Liver (tissue), 7 donors: ENCODE measurements at regions not wholly inside any gene's neighbourhood (a gene's known extent, or its start where the extent isn't known, plus 50 kb on each side); places are given as distances from the start of the nearest gene placed in this dataset.

Source experiments
- DNase-seq: peaks from one replicate; pipeline ENCODE4 v3.0.0-alpha.2; 2017; ENCODE audit warnings: low spot score
- H3K27ac ChIP-seq, 2 donors: one replicate each; pipeline ENCODE4 v1.7.0; 2013; ENCODE audit warnings: inconsistent platforms in 2 of 2, low read length in 2 of 2, control low read depth in 1 of 2, low read depth in 1 of 2, mild to moderate bottlenecking in 1 of 2
- H3K27me3 ChIP-seq, 4 donors: one replicate each; pipeline versions ENCODE4 v1.6.1 to v1.7.0; 2013; ENCODE audit warnings: low read length in 3 of 4, inconsistent platforms in 1 of 4, mild to moderate bottlenecking in 1 of 4, moderate library complexity in 1 of 4; ENCODE audit not compliant: control insufficient read depth in 4 of 4, insufficient read depth in 4 of 4
- H3K36me3 ChIP-seq, 4 donors: one replicate each; pipeline versions ENCODE4 v1.6.1 to v1.7.0; 2013; ENCODE audit warnings: low read length in 3 of 4, mild to moderate bottlenecking in 3 of 4, low read depth in 1 of 4, moderate library complexity in 1 of 4; ENCODE audit not compliant: control insufficient read depth in 4 of 4, insufficient read depth in 3 of 4
- H3K4me1 ChIP-seq, 4 donors: one replicate each; pipeline versions ENCODE4 v1.6.1 to v1.7.0; 2013; ENCODE audit warnings: low read length in 3 of 4, mild to moderate bottlenecking in 3 of 4, moderate library complexity in 1 of 4; ENCODE audit not compliant: control insufficient read depth in 4 of 4, insufficient read depth in 4 of 4
- H3K4me3 ChIP-seq, 3 donors: one replicate each; pipeline versions ENCODE4 v1.6.1 to v1.7.0; 2013; ENCODE audit warnings: low read length in 3 of 3, control low read depth in 1 of 3, low read depth in 1 of 3, mild to moderate bottlenecking in 1 of 3
- H3K9ac ChIP-seq, 2 donors: one replicate each; pipeline ENCODE4 v1.7.0; 2013; ENCODE audit warnings: low read length in 2 of 2, mild to moderate bottlenecking in 2 of 2, moderate library complexity in 2 of 2, control low read depth in 1 of 2, low read depth in 1 of 2
- H3K9me3 ChIP-seq, 4 donors: one replicate each; pipeline versions ENCODE4 v1.6.1 to v1.7.0; 2013; ENCODE audit warnings: low read length in 3 of 4; ENCODE audit not compliant: control insufficient read depth in 4 of 4
- ATF3 ChIP-seq: IDR thresholded peaks from 2 replicates; pipeline ENCODE4 v1.6.1; 2016; ENCODE audit warnings: antibody characterized with exemption
- FOXA1 ChIP-seq: IDR thresholded peaks from 2 replicates; pipeline ENCODE4 v1.6.1; 2016; ENCODE audit warnings: antibody characterized with exemption
- FOXA2 ChIP-seq: IDR thresholded peaks from 2 replicates; pipeline ENCODE4 v1.6.1; 2016; ENCODE audit warnings: antibody characterized with exemption
- GABPA ChIP-seq, 2 donors: IDR thresholded peaks in 1 of 2; conservative IDR thresholded peaks in 1 of 2; 2 replicates each; pipeline ENCODE4 v1.6.1; 2016; ENCODE audit warnings: antibody characterized with exemption in 2 of 2, mild to moderate bottlenecking in 1 of 2, moderate library complexity in 1 of 2
- HNF4A ChIP-seq, 2 donors: conservative IDR thresholded peaks; 2 replicates each; pipeline ENCODE4 v1.6.1; 2016; ENCODE audit warnings: antibody characterized with exemption in 2 of 2, mild to moderate bottlenecking in 2 of 2
- HNF4G ChIP-seq: IDR thresholded peaks from 2 replicates; pipeline ENCODE4 v1.6.1; 2016; ENCODE audit warnings: antibody characterized with exemption
- JUND ChIP-seq, 2 donors: IDR thresholded peaks; 2 replicates each; pipeline ENCODE4 v1.6.1; 2016; ENCODE audit warnings: antibody characterized with exemption in 2 of 2
- MAX ChIP-seq: IDR thresholded peaks from 2 replicates; pipeline ENCODE4 v1.6.1; 2016; ENCODE audit warnings: antibody characterized with exemption
- RAD21 ChIP-seq, 2 donors: IDR thresholded peaks; 2 replicates each; pipeline ENCODE4 v1.6.1; 2016; ENCODE audit warnings: antibody characterized with exemption in 2 of 2, mild to moderate bottlenecking in 2 of 2
- RXRA ChIP-seq, 2 donors: IDR thresholded peaks; 2 replicates each; pipeline ENCODE4 v1.6.1; 2017 to 2018; ENCODE audit warnings: antibody characterized with exemption in 2 of 2, mild to moderate bottlenecking in 1 of 2
- TAF1 ChIP-seq: conservative IDR thresholded peaks from 2 replicates; pipeline ENCODE4 v1.6.1; 2016; ENCODE audit warnings: antibody characterized with exemption, mild to moderate bottlenecking
- YY1 ChIP-seq: IDR thresholded peaks from 2 replicates; pipeline ENCODE4 v1.6.1; 2016; ENCODE audit warnings: antibody characterized with exemption, mild to moderate bottlenecking
- WGBS: extraction: QIAGEN DNeasy Blood & Tissue Kit; methylation state at CpG from one replicate; pipeline ENCODE4 v1.1.7; 2013; 5-methylcytosine and 5-hydroxymethylcytosine counted together
- TF ChIP-seq, protein P1 (sequence below): IDR thresholded peaks from 2 replicates; pipeline ENCODE4 v1.6.1; 2016; ENCODE audit warnings: antibody characterized with exemption
- TF ChIP-seq, protein P2 (sequence below): IDR thresholded peaks from 2 replicates; pipeline ENCODE4 v1.6.1; 2016; ENCODE audit warnings: antibody characterized with exemption, mild to moderate bottlenecking
- donor health status: healthy.
- donor health status: healthy.
- donor health status: healthy.
- donor health status: healthy.

- no peak overlapping the region for H3K27ac ChIP-seq
- no peak for DNase-seq
- no peak overlapping the region for H3K4me3 ChIP-seq
- H3K36me3 ChIP-seq = no peaks in the 10 kb centered on the region
- peaks cover 0 to 5% (median 0%) of the 10 kb centered on the region in 4 donors for H3K27me3 ChIP-seq
- no peak overlapping the region for H3K9ac ChIP-seq
- WGBS = 54% methylated on average over 6 of the region's 6 CpGs
- H3K4me1 ChIP-seq = no peaks in the 10 kb centered on the region
- no peak for TF ChIP-seq ATF3
- TF ChIP-seq TAF1 = no peak
- TF ChIP-seq YY1 = no peak
- TF ChIP-seq HNF4G = no peak
- TF ChIP-seq GABPA (IDR thresholded peaks at IDR 0.05 in 1 of 2, conservative IDR thresholded peaks at IDR 0.05 in 1 of 2) = no peak
- no peak for TF ChIP-seq RXRA (IDR thresholded peaks at IDR 0.05)
- no peak for TF ChIP-seq MAX
- H3K9me3 ChIP-seq = no peaks in the 10 kb centered on the region
Observed at GRCh38 chr14:94934276-94934810, 164.4 kb upstream of the GSC start.

GRCh38 chr14:94933486-94933885 lies 163.6 kb upstream of the GSC start:
- 77% methylated on average over 5 of the region's 5 CpGs for WGBS
- TF ChIP-seq YY1 (no peak), HNF4A (conservative IDR thresholded peaks at IDR 0.05) (no peak), RXRA (IDR thresholded peaks at IDR 0.05) (no peak), FOXA1 (no peak), HNF4G (no peak), FOXA2 (no peak), JUND (IDR thresholded peaks at IDR 0.05) (no peak), RAD21 (IDR thresholded peaks at IDR 0.05) (no peak), GABPA (IDR thresholded peaks at IDR 0.05 in 1 of 2, conservative IDR thresholded peaks at IDR 0.05 in 1 of 2) (no peak), TAF1 (no peak)
- TF ChIP-seq, protein P1, sequence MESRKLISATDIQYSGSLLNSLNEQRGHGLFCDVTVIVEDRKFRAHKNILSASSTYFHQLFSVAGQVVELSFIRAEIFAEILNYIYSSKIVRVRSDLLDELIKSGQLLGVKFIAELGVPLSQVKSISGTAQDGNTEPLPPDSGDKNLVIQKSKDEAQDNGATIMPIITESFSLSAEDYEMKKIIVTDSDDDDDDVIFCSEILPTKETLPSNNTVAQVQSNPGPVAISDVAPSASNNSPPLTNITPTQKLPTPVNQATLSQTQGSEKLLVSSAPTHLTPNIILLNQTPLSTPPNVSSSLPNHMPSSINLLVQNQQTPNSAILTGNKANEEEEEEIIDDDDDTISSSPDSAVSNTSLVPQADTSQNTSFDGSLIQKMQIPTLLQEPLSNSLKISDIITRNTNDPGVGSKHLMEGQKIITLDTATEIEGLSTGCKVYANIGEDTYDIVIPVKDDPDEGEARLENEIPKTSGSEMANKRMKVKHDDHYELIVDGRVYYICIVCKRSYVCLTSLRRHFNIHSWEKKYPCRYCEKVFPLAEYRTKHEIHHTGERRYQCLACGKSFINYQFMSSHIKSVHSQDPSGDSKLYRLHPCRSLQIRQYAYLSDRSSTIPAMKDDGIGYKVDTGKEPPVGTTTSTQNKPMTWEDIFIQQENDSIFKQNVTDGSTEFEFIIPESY = no peak
- TF ChIP-seq, protein P2, sequence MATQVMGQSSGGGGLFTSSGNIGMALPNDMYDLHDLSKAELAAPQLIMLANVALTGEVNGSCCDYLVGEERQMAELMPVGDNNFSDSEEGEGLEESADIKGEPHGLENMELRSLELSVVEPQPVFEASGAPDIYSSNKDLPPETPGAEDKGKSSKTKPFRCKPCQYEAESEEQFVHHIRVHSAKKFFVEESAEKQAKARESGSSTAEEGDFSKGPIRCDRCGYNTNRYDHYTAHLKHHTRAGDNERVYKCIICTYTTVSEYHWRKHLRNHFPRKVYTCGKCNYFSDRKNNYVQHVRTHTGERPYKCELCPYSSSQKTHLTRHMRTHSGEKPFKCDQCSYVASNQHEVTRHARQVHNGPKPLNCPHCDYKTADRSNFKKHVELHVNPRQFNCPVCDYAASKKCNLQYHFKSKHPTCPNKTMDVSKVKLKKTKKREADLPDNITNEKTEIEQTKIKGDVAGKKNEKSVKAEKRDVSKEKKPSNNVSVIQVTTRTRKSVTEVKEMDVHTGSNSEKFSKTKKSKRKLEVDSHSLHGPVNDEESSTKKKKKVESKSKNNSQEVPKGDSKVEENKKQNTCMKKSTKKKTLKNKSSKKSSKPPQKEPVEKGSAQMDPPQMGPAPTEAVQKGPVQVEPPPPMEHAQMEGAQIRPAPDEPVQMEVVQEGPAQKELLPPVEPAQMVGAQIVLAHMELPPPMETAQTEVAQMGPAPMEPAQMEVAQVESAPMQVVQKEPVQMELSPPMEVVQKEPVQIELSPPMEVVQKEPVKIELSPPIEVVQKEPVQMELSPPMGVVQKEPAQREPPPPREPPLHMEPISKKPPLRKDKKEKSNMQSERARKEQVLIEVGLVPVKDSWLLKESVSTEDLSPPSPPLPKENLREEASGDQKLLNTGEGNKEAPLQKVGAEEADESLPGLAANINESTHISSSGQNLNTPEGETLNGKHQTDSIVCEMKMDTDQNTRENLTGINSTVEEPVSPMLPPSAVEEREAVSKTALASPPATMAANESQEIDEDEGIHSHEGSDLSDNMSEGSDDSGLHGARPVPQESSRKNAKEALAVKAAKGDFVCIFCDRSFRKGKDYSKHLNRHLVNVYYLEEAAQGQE = no peak
- H3K27me3 ChIP-seq = peaks cover 0 to 8% (median 0%) of the 10 kb centered on the region in 4 donors
- no peak overlapping the region for H3K4me3 ChIP-seq
- no peak overlapping the region for H3K9ac ChIP-seq
- H3K9me3 ChIP-seq = no peaks in the 10 kb centered on the region
- no peaks in the 10 kb centered on the region for H3K4me1 ChIP-seq
- no peak for DNase-seq
- H3K36me3 ChIP-seq = no peaks in the 10 kb centered on the region
- H3K27ac ChIP-seq = no peak overlapping the region
